ENCODE measurements at regions not wholly inside any gene's neighbourhood (a gene's known extent, or its start where the extent isn't known, plus 50 kb on each side); places are given as distances from the start of the nearest gene placed in this dataset.

DNA sequence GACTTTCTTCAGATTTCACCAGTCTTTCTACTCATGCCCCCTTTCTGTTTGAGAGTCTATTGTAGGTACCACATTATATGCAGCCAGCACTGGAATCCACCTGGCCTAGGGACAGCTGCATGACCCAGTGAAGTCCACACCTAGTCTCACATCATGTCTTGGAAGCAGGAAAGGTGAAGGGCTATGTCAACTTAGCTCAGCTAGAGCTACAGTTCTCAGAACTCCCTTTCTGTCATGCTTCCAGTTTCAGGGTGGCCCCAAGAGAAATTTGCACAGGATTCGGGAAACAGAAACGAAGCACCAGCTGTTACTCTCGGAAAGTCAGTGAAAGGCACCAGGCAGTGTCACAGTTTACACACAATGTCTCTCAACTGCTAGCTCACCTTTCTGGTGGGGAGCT is 51.6 kb upstream of the NLRP1 start:
- 30 to 66% methylated on average over 3 of the region's 3 CpGs for WGBS, 2 donors
- no peaks in the 10 kb centered on the region for H3K4me1 ChIP-seq
- DNase-seq (ENCODE audit: low spot score in 2 of 2): no peak
- no peaks in the 10 kb centered on the region for H3K36me3 ChIP-seq
- H3K27ac ChIP-seq: no peak overlapping the region
- H3K27me3 ChIP-seq: no peaks in the 10 kb centered on the region
- H3K4me3 ChIP-seq: no peak overlapping the region
- H3K9me3 ChIP-seq: no peaks in the 10 kb centered on the region
- TF ChIP-seq POLR2A (IDR thresholded peaks at IDR 0.05) (no peak), EP300 (IDR thresholded peaks at IDR 0.05) (no peak)
- TF ChIP-seq, protein P1, sequence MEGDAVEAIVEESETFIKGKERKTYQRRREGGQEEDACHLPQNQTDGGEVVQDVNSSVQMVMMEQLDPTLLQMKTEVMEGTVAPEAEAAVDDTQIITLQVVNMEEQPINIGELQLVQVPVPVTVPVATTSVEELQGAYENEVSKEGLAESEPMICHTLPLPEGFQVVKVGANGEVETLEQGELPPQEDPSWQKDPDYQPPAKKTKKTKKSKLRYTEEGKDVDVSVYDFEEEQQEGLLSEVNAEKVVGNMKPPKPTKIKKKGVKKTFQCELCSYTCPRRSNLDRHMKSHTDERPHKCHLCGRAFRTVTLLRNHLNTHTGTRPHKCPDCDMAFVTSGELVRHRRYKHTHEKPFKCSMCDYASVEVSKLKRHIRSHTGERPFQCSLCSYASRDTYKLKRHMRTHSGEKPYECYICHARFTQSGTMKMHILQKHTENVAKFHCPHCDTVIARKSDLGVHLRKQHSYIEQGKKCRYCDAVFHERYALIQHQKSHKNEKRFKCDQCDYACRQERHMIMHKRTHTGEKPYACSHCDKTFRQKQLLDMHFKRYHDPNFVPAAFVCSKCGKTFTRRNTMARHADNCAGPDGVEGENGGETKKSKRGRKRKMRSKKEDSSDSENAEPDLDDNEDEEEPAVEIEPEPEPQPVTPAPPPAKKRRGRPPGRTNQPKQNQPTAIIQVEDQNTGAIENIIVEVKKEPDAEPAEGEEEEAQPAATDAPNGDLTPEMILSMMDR (IDR thresholded peaks at IDR 0.05): no peak

DNA sequence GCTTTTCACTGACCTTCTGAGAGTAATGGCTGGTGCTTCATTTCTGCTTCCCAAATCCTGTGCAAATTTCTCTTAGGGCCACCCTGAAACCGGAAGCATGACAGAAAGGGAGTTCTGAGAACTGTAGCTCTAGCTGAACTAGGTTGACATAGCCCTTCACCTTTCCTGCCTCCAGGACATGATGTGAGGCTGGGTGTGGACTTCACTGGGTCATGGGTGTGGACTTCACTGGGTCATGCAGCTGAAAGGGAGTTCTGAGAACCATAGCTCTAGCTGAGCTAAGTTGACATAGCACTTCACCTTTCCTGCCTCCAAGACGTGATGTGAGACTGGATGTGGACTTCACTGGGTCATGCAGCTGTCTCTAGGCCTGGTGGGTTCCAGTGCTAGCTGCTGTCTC is 54.3 kb upstream of the NLRP1 start:
- TF ChIP-seq EP300 (IDR thresholded peaks at IDR 0.05) (no peak), POLR2A (IDR thresholded peaks at IDR 0.05) (no peak)
- TF ChIP-seq, protein P1 (IDR thresholded peaks at IDR 0.05): no peak
- DNase-seq (ENCODE audit: low spot score in 2 of 2): no peak
- H3K4me1 ChIP-seq: no peaks in the 10 kb centered on the region
- no peak overlapping the region for H3K4me3 ChIP-seq
- H3K9me3 ChIP-seq: no peaks in the 10 kb centered on the region
- H3K27me3 ChIP-seq: no peaks in the 10 kb centered on the region
- no peaks in the 10 kb centered on the region for H3K36me3 ChIP-seq
- WGBS, 2 donors: 45% methylated on average over 2 of the region's 2 CpGs
- H3K27ac ChIP-seq: no peak overlapping the region

DNA sequence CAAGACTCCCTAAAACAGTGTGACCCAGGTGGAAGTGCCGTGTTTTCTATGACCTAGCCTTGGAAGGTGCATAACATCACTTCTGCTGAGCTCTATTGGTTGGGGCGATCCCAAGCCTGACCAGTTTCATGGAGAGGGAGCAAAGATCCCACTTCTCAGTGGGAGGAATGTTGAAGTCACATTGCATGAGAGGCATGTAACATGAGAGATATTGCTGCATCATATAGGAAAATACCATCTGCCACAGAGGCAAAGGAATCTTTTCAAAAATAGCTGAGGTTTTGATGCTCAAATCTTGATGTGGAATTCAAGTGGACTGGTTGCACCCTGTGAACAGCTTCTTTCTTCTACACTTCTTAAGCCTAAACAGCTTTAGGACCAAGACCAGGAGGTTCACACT is 56.4 kb upstream of the NLRP1 start:
- Histone ChIP-seq H3K36me3 (no peaks in the 10 kb centered on the region), H3K4me1 (no peaks in the 10 kb centered on the region), H3K27ac (no peak overlapping the region), H3K4me3 (no peak overlapping the region), H3K9me3 (no peaks in the 10 kb centered on the region), H3K27me3 (no peaks in the 10 kb centered on the region)
- WGBS, 2 donors: 81 to 84% methylated on average over 2 of the region's 2 CpGs
- TF ChIP-seq EP300 (IDR thresholded peaks at IDR 0.05): no peak
- TF ChIP-seq, protein P1 (IDR thresholded peaks at IDR 0.05): no peak
- no peak for TF ChIP-seq POLR2A (IDR thresholded peaks at IDR 0.05)
- no peak for DNase-seq (ENCODE audit: low spot score in 2 of 2)

DNA sequence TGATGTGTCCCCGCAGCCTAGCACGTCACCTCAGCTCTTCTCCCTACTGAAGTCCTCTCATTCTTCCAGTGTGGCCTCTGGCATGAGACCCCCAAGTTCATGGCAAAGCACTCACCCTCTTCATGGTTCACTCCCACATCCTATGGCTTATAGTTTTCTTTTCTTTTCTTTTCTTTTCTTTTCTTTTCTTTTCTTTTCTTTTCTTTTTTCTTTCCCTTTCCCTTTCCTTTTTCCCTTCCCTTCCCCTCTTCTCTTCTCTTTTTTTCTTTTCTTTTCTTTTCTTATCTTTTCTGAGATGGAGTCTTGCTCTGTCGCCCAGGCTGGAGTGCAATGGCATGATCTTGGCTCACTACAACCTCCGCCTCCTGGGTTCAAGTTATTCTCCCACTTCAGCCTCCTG is 58.4 kb upstream of the NLRP1 start:
- WGBS, 2 donors: 92 to 95% methylated on average over 4 of the region's 4 CpGs
- Histone ChIP-seq H3K27ac (no peak overlapping the region), H3K4me1 (no peaks in the 10 kb centered on the region), H3K9me3 (no peaks in the 10 kb centered on the region), H3K27me3 (no peaks in the 10 kb centered on the region), H3K36me3 (no peaks in the 10 kb centered on the region), H3K4me3 (no peak overlapping the region)
- TF ChIP-seq, protein P1 (IDR thresholded peaks at IDR 0.05): no peak
- DNase-seq (ENCODE audit: low spot score in 2 of 2): no peak

DNA sequence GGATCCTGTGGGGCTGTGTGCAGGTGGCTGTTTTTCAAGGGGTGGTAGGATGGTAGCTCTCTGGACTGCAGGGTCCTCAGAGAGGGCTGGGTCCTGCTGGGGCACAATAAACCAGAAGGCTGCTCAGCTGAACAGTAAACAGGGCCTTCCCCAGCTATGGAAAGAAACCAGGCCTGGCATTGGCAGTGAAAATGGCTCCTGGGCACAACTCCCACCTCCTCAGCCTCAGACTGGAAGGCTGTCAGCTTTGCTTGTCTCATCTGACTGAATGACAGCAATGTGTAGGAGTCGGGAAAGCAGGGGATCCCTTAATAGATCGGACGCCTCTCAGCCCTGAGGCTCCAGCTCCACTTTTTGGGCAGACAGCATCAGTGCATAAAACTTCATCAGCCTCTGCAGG is 59.8 kb upstream of the NLRP1 start:
- TF ChIP-seq, protein P1 (IDR thresholded peaks at IDR 0.05): no peak
- TF ChIP-seq EP300 (IDR thresholded peaks at IDR 0.05) (no peak), POLR2A (IDR thresholded peaks at IDR 0.05) (no peak)
- H3K36me3 ChIP-seq: no peaks in the 10 kb centered on the region
- no peak for DNase-seq (ENCODE audit: low spot score in 2 of 2)
- WGBS, 2 donors: 59 to 70% methylated on average over 3 of the region's 3 CpGs
- no peak overlapping the region for H3K27ac ChIP-seq
- no peaks in the 10 kb centered on the region for H3K27me3 ChIP-seq
- no peaks in the 10 kb centered on the region for H3K4me1 ChIP-seq
- H3K9me3 ChIP-seq: no peaks in the 10 kb centered on the region
- H3K4me3 ChIP-seq: no peak overlapping the region

Data from tibial nerve (tissue), 4 donors.